H1 (cell line): ENCODE measurements at regions not wholly inside any gene's neighbourhood (a gene's known extent, or its start where the extent isn't known, plus 50 kb on each side); places are given as distances from the start of the nearest gene placed in this dataset.

Experiments
- CTCF ChIA-PET: fragments of 300-600 bp; sonication (Branson Sonifier 250); formaldehyde crosslinking; loops from one replicate; lab custom pipeline; 2021; ENCODE audit not compliant: partially characterized antibody; lab: Charles Lee
- POLR2A ChIA-PET: fragments of 300-600 bp; sonication (Branson Sonifier 250); formaldehyde crosslinking; loops from one replicate; lab custom pipeline; 2021; ENCODE audit warnings: inconsistent platforms; ENCODE audit not compliant: partially characterized antibody; lab: Charles Lee
- DNase-seq, 2 experiments: peaks; one replicate each; pipeline versions ENCODE4 v3.0.0 to v3.0.0-alpha.2; 2010 to 2022; ENCODE audit warnings: low spot score in 2 of 2, low read depth in 1 of 2, mixed read lengths in 1 of 2
- FAIRE-seq: peaks from 2 replicates; lab custom pipeline; 2011; peaks lifted over from hg19 to GRCh38; lab: Jason Lieb, UNC
- H2AFZ ChIP-seq: 2 replicates; pipeline ENCODE4 v1.8.1; 2012; ENCODE audit warnings: low read length, inconsistent platforms
- H2AK5ac ChIP-seq: 2 replicates; pipeline ENCODE4 v1.6.1; 2013; ENCODE audit warnings: low read depth, low read length
- H2BK120ac ChIP-seq: replicated peaks from 2 replicates; pipeline ENCODE3; 2013; ENCODE audit warnings: low read depth, low read length, inconsistent platforms
- H2BK12ac ChIP-seq: 2 replicates; pipeline ENCODE4 v1.6.1; 2013; ENCODE audit warnings: low read depth, low read length
- H2BK15ac ChIP-seq: 2 replicates; pipeline ENCODE4 v1.6.1; 2013; ENCODE audit warnings: low read length
- H2BK20ac ChIP-seq: 2 replicates; pipeline ENCODE4 v1.6.1; 2013; ENCODE audit warnings: low read length
- H2BK5ac ChIP-seq: 2 replicates; pipeline ENCODE4 v1.6.1; 2013; ENCODE audit warnings: low read depth, low read length
- H3K14ac ChIP-seq: 2 replicates; pipeline ENCODE4 v1.6.1; 2013; ENCODE audit warnings: inconsistent platforms; ENCODE audit not compliant: insufficient read length
- H3K18ac ChIP-seq: 2 replicates; pipeline ENCODE4 v1.6.1; 2013; ENCODE audit warnings: low read length; ENCODE audit errors: extremely low read depth
- H3K23ac ChIP-seq: 2 replicates; pipeline ENCODE4 v1.6.1; 2013; ENCODE audit warnings: inconsistent platforms; ENCODE audit not compliant: insufficient read length
- H3K23me2 ChIP-seq: 2 replicates; pipeline ENCODE4 v1.6.1; 2013; ENCODE audit warnings: low read depth, low read length
- H3K27ac ChIP-seq: 2 replicates; pipeline ENCODE4 v1.6.1; 2011; ENCODE audit warnings: low read depth, low read length, inconsistent platforms
- H3K27me3 ChIP-seq, 4 experiments: replicated peaks in 1 of 4; 1 replicate in 1 of 4; 2 replicates in 3 of 4; pipeline versions ENCODE4 v1.6.1 to v1.8.1; 2011 to 2013; ENCODE audit warnings: low read length in 3 of 4, mild to moderate bottlenecking in 3 of 4, inconsistent platforms in 2 of 4, mixed read lengths in 2 of 4, moderate library complexity in 1 of 4; ENCODE audit not compliant: control insufficient read depth in 3 of 4, insufficient read depth in 3 of 4; ENCODE audit errors: extremely low read depth in 1 of 4
- H3K36me3 ChIP-seq, 4 experiments: 2 replicates each; pipeline versions ENCODE4 v1.6.1 to v1.8.1; 2011 to 2013; ENCODE audit warnings: mild to moderate bottlenecking in 4 of 4, low read length in 3 of 4, moderate library complexity in 2 of 4, control low read depth in 1 of 4, inconsistent platforms in 1 of 4; ENCODE audit not compliant: insufficient read depth in 4 of 4, control insufficient read depth in 2 of 4
- H3K4ac ChIP-seq: replicated peaks from 2 replicates; pipeline ENCODE3; 2013; ENCODE audit warnings: low read length, low read depth, mixed read lengths, inconsistent platforms; ENCODE audit not compliant: insufficient read length
- H3K4me1 ChIP-seq, 4 experiments: replicated peaks in 1 of 4; 1 replicate in 1 of 4; 2 replicates in 3 of 4; pipeline versions ENCODE4 v1.6.1 to v1.8.1; 2011 to 2013; ENCODE audit warnings: low read length in 3 of 4, inconsistent platforms in 2 of 4, mixed read lengths in 1 of 4; ENCODE audit not compliant: insufficient read depth in 4 of 4, control insufficient read depth in 3 of 4
- H3K4me2 ChIP-seq, 2 experiments: 2 replicates each; pipeline versions ENCODE4 v1.6.1 to v1.8.1; 2011 to 2013; ENCODE audit warnings: low read depth in 2 of 2, low read length in 2 of 2, control low read depth in 1 of 2, inconsistent platforms in 1 of 2, mild to moderate bottlenecking in 1 of 2; ENCODE audit not compliant: insufficient read depth in 1 of 2
- H3K4me3 ChIP-seq, 4 experiments: fragments of 200-600, 300-600 bp in 1 of 4; sonication (generic), shearing (Covaris generic), sonication (Bioruptor Twin) in 1 of 4; 2 replicates each; pipeline versions ENCODE4 v1.5.1 to v1.8.1; 2011 to 2016; ENCODE audit warnings: low read length in 4 of 4, low read depth in 3 of 4, control low read depth in 2 of 4, inconsistent platforms in 2 of 4, mild to moderate bottlenecking in 2 of 4, mixed read lengths in 1 of 4, moderate library complexity in 1 of 4; ENCODE audit not compliant: insufficient read depth in 2 of 4; ENCODE audit errors: extremely low read depth in 1 of 4
- H3K56ac ChIP-seq: replicated peaks from 2 replicates; pipeline ENCODE3; 2013; ENCODE audit warnings: low read depth, mild to moderate bottlenecking, mixed read lengths, low read length, inconsistent platforms; ENCODE audit not compliant: insufficient read length
- H3K79me1 ChIP-seq: 2 replicates; pipeline ENCODE4 v1.6.1; 2013; ENCODE audit warnings: low read depth, low read length, control low read depth
- H3K79me2 ChIP-seq, 2 experiments: 2 replicates each; pipeline versions ENCODE4 v1.6.1 to v1.8.1; 2012 to 2013; ENCODE audit warnings: low read length in 2 of 2, mild to moderate bottlenecking in 2 of 2, inconsistent platforms in 1 of 2; ENCODE audit not compliant: insufficient read depth in 2 of 2, control insufficient read depth in 1 of 2
- H3K9ac ChIP-seq, 4 experiments: replicated peaks in 1 of 4; 1 replicate in 1 of 4; 2 replicates in 3 of 4; pipeline versions ENCODE4 v1.6.1 to v1.8.1; 2011 to 2013; ENCODE audit warnings: low read depth in 3 of 4, low read length in 3 of 4, control low read depth in 2 of 4, mild to moderate bottlenecking in 2 of 4, moderate library complexity in 2 of 4, inconsistent platforms in 1 of 4; ENCODE audit errors: extremely low read depth in 1 of 4
- H3K9me3 ChIP-seq, 2 experiments: 2 replicates each; pipeline versions ENCODE4 v1.6.1 to v1.8.1; 2012 to 2013; ENCODE audit warnings: mild to moderate bottlenecking in 2 of 2, moderate library complexity in 2 of 2, control low read depth in 1 of 2, inconsistent platforms in 1 of 2, low read depth in 1 of 2, low read length in 1 of 2, mixed read lengths in 1 of 2; ENCODE audit not compliant: insufficient read depth in 2 of 2
- H4K20me1 ChIP-seq, 2 experiments: replicated peaks in 1 of 2; 2 replicates each; pipeline versions ENCODE3 to v1.8.1; 2011 to 2013; ENCODE audit warnings: inconsistent platforms in 2 of 2, low read length in 2 of 2, mild to moderate bottlenecking in 1 of 2; ENCODE audit not compliant: insufficient read depth in 2 of 2, control insufficient read depth in 1 of 2
- H4K5ac ChIP-seq: 2 replicates; pipeline ENCODE4 v1.6.1; 2013; ENCODE audit warnings: low read length, low read depth, mixed read lengths, inconsistent platforms; ENCODE audit not compliant: insufficient read length
- H4K8ac ChIP-seq: 2 replicates; pipeline ENCODE4 v1.8.0; 2013; ENCODE audit warnings: mild to moderate bottlenecking, moderate library complexity, low read length, inconsistent platforms; ENCODE audit not compliant: insufficient read depth; ENCODE audit errors: extremely low read depth
- H4K91ac ChIP-seq: replicated peaks from 2 replicates; pipeline ENCODE3; 2013; ENCODE audit warnings: low read length, mixed read lengths, inconsistent platforms; ENCODE audit not compliant: insufficient read length
- EZH2 ChIP-seq: fragments of 200-600 bp; sonication (generic); IDR thresholded peaks from 2 replicates; pipeline ENCODE4 v1.7.1; 2012; ENCODE audit warnings: low read depth, mild to moderate bottlenecking, moderate library complexity, low read length, inconsistent platforms; ENCODE audit not compliant: severe bottlenecking
- JUND ChIP-seq: IDR thresholded peaks from 2 replicates; pipeline ENCODE4 v1.6.1; 2011; ENCODE audit warnings: mild to moderate bottlenecking, improper control_type of control experiment, low read length
- POU5F1 ChIP-seq: IDR thresholded peaks from 2 replicates; pipeline ENCODE4 v1.6.1; 2011; ENCODE audit warnings: low read depth, mild to moderate bottlenecking, low read length, moderate library complexity
- SP4 ChIP-seq: IDR thresholded peaks from 2 replicates; pipeline ENCODE4 v1.6.1; 2012; ENCODE audit warnings: low read length, inconsistent platforms
- WGBS, 2 experiments: shearing (Covaris generic) in 1 of 2; methylation state at CpG; one replicate each; pipeline versions ENCODE4 v1.1.6 to v1.1.7; 2013 to 2015; ENCODE audit warnings: low lambda C conversion rate in 2 of 2, mixed read lengths in 2 of 2, inconsistent platforms in 1 of 2, low coverage in 1 of 2, missing lambda C conversion rate in 1 of 2; ENCODE audit not compliant: insufficient replicate concordance in 2 of 2, insufficient coverage in 1 of 2, insufficient read length in 1 of 2; ENCODE audit errors: extremely low coverage in 1 of 2, missing lambda C conversion rate in 1 of 2; 5-methylcytosine and 5-hydroxymethylcytosine counted together

DNA sequence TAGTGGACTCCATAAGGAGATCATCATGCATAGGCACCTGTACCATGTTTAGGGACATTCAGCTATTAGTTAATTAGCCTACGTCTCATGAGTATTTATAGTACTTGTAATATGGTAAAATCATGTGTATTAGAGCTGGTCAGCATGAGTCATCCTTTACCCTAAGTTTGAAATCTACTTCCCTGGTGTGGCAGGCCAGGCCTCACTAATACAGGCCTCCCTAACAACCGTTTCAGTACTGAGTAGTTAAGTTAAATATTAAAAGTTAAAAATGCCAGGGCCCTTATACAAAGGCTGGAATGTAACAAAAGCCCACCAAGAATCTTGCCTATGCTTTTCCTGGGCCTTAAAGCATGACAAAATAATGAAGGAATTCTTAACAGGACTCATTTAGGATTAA lies 356.3 kb upstream of the DPYD start:
- Histone ChIP-seq H4K8ac (no peak overlapping the region), H3K23me2 (no peaks in the 10 kb centered on the region), H3K56ac (no peak overlapping the region), H3K18ac (no peak overlapping the region), H3K4ac (no peak overlapping the region), H3K23ac (no peak overlapping the region), H3K27ac (no peak overlapping the region), H3K79me1 (no peaks in the 10 kb centered on the region), H2BK12ac (no peak overlapping the region), H3K36me3 (no peaks in the 10 kb centered on the region), H3K4me2 (no peak overlapping the region), H3K9ac (no peak overlapping the region), H3K79me2 (no peaks in the 10 kb centered on the region), H2AK5ac (no peak overlapping the region), H3K14ac (no peak overlapping the region), H4K91ac (no peak overlapping the region), H2BK5ac (no peak overlapping the region), H3K27me3 (no peaks in the 10 kb centered on the region), H4K5ac (no peak overlapping the region), H3K4me3 (no peak overlapping the region), H2BK120ac (no peak overlapping the region), H2AFZ (no peak overlapping the region), H2BK15ac (no peak overlapping the region), H3K4me1 (peaks cover 0 to 11% (median 3%) of the 10 kb centered on the region in 4 experiments; a peak in 3 of 7 replicates), H3K9me3 (no peaks in the 10 kb centered on the region), H4K20me1 (no peaks in the 10 kb centered on the region), H2BK20ac (no peak overlapping the region)
- POLR2A ChIA-PET, result no interaction called here
- CTCF ChIA-PET, result no interaction called here
- no peak for TF ChIP-seq EZH2
- no peak for TF ChIP-seq POU5F1
- TF ChIP-seq SP4, result no peak
- peak; percentile 21; the same call in 1 of the 2 replicates for TF ChIP-seq JUND
- DNase-seq (no peak), FAIRE-seq (no peak)
- WGBS, 2 experiments, result 77% methylated on average over 2 of the region's 2 CpGs; no CpG with 5 or more reads in 1 of the 2 experiments
